ENCODE measurements at regions not wholly inside any gene's neighbourhood (a gene's known extent, or its start where the extent isn't known, plus 50 kb on each side); places are given as distances from the start of the nearest gene placed in this dataset.

DNA sequence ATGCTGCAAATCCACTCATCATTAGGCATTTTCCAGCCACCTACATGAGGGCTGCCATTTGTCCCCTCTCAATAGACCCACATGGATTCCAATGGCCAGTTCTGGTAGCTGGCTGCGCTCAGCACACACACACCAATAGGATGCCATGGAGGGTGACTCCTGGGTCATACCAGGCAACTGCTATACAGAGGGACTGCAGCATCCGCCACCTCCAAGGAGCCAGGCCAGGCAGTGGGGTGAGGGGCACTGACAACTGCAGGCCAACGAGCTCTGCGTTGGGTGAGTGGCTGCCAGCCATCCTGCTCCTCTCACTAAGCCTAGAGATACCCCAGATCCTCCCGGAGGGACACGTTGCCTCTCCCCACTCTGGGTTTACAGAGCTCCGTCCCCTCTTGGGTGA is 118.8 kb upstream of the NANOS1 start:
- TF ChIP-seq EZH2phosphoT487 (IDR thresholded peaks at IDR 0.05) (no peak), EZH2 (IDR thresholded peaks at IDR 0.05) (no peak)
- TF ChIP-seq, protein P1, sequence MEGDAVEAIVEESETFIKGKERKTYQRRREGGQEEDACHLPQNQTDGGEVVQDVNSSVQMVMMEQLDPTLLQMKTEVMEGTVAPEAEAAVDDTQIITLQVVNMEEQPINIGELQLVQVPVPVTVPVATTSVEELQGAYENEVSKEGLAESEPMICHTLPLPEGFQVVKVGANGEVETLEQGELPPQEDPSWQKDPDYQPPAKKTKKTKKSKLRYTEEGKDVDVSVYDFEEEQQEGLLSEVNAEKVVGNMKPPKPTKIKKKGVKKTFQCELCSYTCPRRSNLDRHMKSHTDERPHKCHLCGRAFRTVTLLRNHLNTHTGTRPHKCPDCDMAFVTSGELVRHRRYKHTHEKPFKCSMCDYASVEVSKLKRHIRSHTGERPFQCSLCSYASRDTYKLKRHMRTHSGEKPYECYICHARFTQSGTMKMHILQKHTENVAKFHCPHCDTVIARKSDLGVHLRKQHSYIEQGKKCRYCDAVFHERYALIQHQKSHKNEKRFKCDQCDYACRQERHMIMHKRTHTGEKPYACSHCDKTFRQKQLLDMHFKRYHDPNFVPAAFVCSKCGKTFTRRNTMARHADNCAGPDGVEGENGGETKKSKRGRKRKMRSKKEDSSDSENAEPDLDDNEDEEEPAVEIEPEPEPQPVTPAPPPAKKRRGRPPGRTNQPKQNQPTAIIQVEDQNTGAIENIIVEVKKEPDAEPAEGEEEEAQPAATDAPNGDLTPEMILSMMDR (IDR thresholded peaks at IDR 0.05), result no peak
